HEK293T (cell line): ENCODE measurements at regions not wholly inside any gene's neighbourhood (a gene's known extent, or its start where the extent isn't known, plus 50 kb on each side); places are given as distances from the start of the nearest gene placed in this dataset.

Experiments used
- CTCF ChIA-PET: fragments of 350-600 bp; formaldehyde crosslinking; extraction: SDS; loops from one replicate; lab custom pipeline; 2021; ENCODE audit warnings: antibody characterized with exemption, inconsistent platforms; lab: Yijun Ruan, JAX
- POLR2A ChIA-PET: fragments of 350-600 bp; formaldehyde crosslinking; extraction: SDS; loops from one replicate; lab custom pipeline; 2020; ENCODE audit warnings: antibody characterized with exemption, inconsistent platforms; lab: Yijun Ruan, JAX
- DNase-seq: peaks from one replicate; pipeline ENCODE4 v3.0.0; 2012; ENCODE audit warnings: mixed read lengths; ENCODE audit errors: extremely low spot score
- ARNT ChIP-seq: fragments of 450-650 bp; IDR thresholded peaks from 2 replicates; pipeline ENCODE4 v1.6.1; 2017; ENCODE audit warnings: mild to moderate bottlenecking
- BHLHE40 ChIP-seq: fragments of 450-650 bp; IDR thresholded peaks from 2 replicates; pipeline ENCODE4 v1.6.1; 2016; ENCODE audit warnings: mild to moderate bottlenecking, moderate library complexity, borderline replicate concordance
- CTBP1 ChIP-seq: fragments of 450-650 bp; IDR thresholded peaks from 2 replicates; pipeline ENCODE4 v1.6.1; 2016; ENCODE audit warnings: borderline replicate concordance
- ELF4 ChIP-seq: fragments of 450-650 bp; IDR thresholded peaks from 2 replicates; pipeline ENCODE4 v1.6.1; 2017; ENCODE audit warnings: antibody characterized with exemption
- FOXA1 ChIP-seq: fragments of 450-650 bp; IDR thresholded peaks from 2 replicates; pipeline ENCODE4 v1.6.1; 2016; ENCODE audit warnings: mild to moderate bottlenecking
- FOXK2 ChIP-seq: fragments of 450-650 bp; IDR thresholded peaks from 2 replicates; pipeline ENCODE4 v1.6.1; 2016; ENCODE audit warnings: mild to moderate bottlenecking
- FOXM1 ChIP-seq: fragments of 450-650 bp; IDR thresholded peaks from 2 replicates; pipeline ENCODE4 v1.6.1; 2017; ENCODE audit warnings: mild to moderate bottlenecking, borderline replicate concordance
- HDGF ChIP-seq: fragments of 450-650 bp; IDR thresholded peaks from 2 replicates; pipeline ENCODE4 v1.6.1; 2017; ENCODE audit warnings: antibody characterized with exemption, borderline replicate concordance
- L3MBTL2 ChIP-seq: fragments of 450-650 bp; conservative IDR thresholded peaks from 2 replicates; pipeline ENCODE4 v1.6.1; 2016; ENCODE audit warnings: mild to moderate bottlenecking
- LEF1 ChIP-seq: fragments of 450-650 bp; IDR thresholded peaks from 2 replicates; pipeline ENCODE4 v1.6.1; 2017; ENCODE audit warnings: mild to moderate bottlenecking, borderline replicate concordance
- NFRKB ChIP-seq: fragments of 450-650 bp; IDR thresholded peaks from 2 replicates; pipeline ENCODE4 v1.6.1; 2016; ENCODE audit warnings: mild to moderate bottlenecking, moderate library complexity
- SP1 ChIP-seq: fragments of 450-650 bp; IDR thresholded peaks from 2 replicates; pipeline ENCODE4 v1.6.1; 2017
- SUZ12 ChIP-seq: fragments of 450-650 bp; IDR thresholded peaks from 2 replicates; pipeline ENCODE4 v1.6.1; 2016; ENCODE audit warnings: mild to moderate bottlenecking
- TARDBP ChIP-seq: fragments of 450-650 bp; IDR thresholded peaks from 2 replicates; pipeline ENCODE4 v1.6.1; 2016
- ZNF384 ChIP-seq: fragments of 450-650 bp; IDR thresholded peaks from 2 replicates; pipeline ENCODE4 v1.6.1; 2016
- TF ChIP-seq, protein P1 (sequence below): fragments of 450-650 bp; IDR thresholded peaks from 2 replicates; pipeline ENCODE4 v1.6.1; 2016

DNA sequence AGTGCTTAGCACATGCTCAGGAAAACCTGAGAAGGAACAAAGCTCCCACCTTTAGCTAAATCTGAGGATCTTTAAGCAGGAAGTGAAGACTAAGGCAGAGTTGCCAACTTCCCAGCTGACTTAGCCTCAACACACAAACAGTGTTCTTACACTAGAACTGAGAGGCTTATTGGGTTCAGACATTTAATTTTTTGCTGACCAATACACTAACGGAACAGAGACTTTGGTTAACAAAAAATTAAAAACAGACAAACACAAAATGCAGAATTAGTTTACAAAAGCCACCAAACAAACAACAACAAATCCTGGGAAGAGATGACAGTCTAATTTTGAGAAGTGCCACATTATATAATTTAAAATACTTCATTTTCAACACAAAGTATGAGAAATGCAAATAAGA lies 1123.7 kb upstream of the ATXN7L3B start:
- CTCF ChIA-PET = no interaction called here
- POLR2A ChIA-PET = no interaction called here
- no peak for DNase-seq
- no peak for TF ChIP-seq LEF1
- no peak for TF ChIP-seq ELF4
- no peak for TF ChIP-seq BHLHE40
- no peak for TF ChIP-seq FOXA1

DNA sequence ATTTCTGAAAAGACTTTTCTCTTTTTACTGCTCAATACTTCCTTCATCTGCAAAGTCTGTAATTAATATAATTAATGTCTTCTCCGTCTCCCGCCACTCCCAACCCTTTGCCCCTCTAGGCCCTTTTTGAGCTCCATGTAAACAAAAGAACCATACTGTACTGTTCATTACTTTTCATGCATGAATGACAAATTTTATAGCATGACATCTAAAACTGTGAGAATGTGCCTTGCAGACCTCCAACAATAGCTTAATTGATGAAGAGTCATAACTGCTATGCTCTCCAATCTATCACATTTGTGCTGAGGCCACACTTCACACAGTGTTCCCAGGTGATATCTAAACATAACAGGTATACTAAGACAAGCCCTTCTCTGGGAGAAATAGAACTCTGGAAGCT lies 1122.7 kb upstream of the ATXN7L3B start:
- no peak for TF ChIP-seq LEF1
- no peak for TF ChIP-seq FOXA1
- TF ChIP-seq NFRKB = no peak
- TF ChIP-seq FOXK2 = no peak
- TF ChIP-seq L3MBTL2 = no peak
- TF ChIP-seq TARDBP = no peak
- TF ChIP-seq, protein P1, sequence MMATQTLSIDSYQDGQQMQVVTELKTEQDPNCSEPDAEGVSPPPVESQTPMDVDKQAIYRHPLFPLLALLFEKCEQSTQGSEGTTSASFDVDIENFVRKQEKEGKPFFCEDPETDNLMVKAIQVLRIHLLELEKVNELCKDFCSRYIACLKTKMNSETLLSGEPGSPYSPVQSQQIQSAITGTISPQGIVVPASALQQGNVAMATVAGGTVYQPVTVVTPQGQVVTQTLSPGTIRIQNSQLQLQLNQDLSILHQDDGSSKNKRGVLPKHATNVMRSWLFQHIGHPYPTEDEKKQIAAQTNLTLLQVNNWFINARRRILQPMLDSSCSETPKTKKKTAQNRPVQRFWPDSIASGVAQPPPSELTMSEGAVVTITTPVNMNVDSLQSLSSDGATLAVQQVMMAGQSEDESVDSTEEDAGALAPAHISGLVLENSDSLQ = no peak
- TF ChIP-seq CTBP1 = no peak
- no peak for TF ChIP-seq BHLHE40
- TF ChIP-seq ELF4 = no peak
- TF ChIP-seq ARNT = no peak
- no peak for TF ChIP-seq SUZ12
- TF ChIP-seq FOXM1 = no peak
- no peak for TF ChIP-seq HDGF
- TF ChIP-seq ZNF384 = no peak
- TF ChIP-seq SP1 = no peak
- POLR2A ChIA-PET = no interaction called here
- no peak for DNase-seq
- CTCF ChIA-PET = no interaction called here

DNA sequence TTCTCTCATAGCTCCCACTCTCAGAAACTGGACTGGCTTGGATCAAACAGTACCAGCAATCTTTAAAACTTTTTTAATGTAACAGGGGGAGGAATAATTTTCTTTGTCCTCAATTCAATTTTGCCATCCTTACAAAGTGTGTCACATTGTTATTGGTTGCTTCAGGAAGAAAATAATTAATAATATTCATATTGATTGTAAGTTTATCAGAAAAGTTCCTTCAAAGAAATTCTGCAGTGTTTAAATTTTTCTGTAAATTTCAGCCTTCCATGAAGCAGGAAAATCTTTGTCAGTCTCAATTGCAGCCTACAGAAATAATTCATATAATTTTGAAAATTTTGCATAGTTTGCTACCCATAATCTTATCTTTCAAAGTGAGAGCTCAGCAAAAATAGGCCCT lies 1119.1 kb upstream of the ATXN7L3B start:
- ChIA-PET POLR2A (no interaction called here), CTCF (no interaction called here)
- no peak for TF ChIP-seq TARDBP
- TF ChIP-seq FOXM1 = no peak
- no peak for TF ChIP-seq BHLHE40
- no peak for TF ChIP-seq L3MBTL2
- no peak for TF ChIP-seq SP1
- TF ChIP-seq LEF1 = no peak
- no peak for TF ChIP-seq NFRKB
- no peak for TF ChIP-seq FOXA1
- no peak for TF ChIP-seq CTBP1
- no peak for TF ChIP-seq ELF4
- TF ChIP-seq ARNT = no peak
- TF ChIP-seq, protein P1 = no peak
- TF ChIP-seq SUZ12 = no peak
- no peak for DNase-seq

DNA sequence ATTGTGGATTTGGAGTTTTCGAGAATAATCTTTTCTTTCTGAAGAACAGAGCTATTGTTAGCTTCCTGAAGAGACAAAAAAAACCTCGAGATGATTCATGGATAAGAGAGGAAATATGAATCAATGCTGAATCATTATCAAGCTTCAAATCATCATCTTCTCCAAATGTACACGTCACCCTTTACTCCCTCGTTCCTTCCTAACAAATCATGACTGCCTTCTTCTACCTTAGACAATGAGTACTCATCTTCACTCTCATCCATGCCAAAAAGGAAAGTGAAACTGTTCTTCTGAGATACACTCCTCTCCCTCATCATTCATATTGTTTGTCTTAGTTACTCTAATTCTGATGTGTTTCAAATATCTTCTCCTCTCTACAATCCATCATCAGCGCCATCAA lies 1115.8 kb upstream of the ATXN7L3B start:
- POLR2A ChIA-PET = no interaction called here
- CTCF ChIA-PET = no interaction called here
- TF ChIP-seq CTBP1 = no peak
- no peak for TF ChIP-seq FOXK2
- no peak for TF ChIP-seq ELF4
- TF ChIP-seq, protein P1 = no peak
- TF ChIP-seq SUZ12 = no peak
- TF ChIP-seq BHLHE40 = no peak
- DNase-seq = no peak

DNA sequence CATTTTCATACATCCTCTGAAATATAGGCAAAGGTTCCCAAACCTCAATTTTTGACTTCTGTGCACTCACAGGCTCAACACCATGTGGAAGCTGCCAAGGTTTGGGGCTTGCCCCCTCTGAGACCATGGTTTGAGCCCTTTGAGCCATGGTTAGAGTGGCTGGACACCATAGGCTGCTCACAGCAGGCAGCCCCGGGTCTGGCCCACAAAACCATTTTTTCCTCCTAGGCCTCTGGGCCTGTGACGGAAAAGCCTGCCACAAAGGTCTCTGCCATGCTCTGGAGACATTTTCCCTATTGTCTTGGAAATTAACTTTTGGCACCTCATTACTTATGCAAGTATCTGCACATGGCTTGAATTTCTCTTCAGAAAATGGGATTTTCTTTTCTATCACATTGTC lies 1113.2 kb upstream of the ATXN7L3B start:
- no peak for TF ChIP-seq TARDBP
- TF ChIP-seq FOXA1 = no peak
- TF ChIP-seq BHLHE40 = no peak
- no peak for TF ChIP-seq ARNT
- TF ChIP-seq SUZ12 = no peak
- no peak for TF ChIP-seq HDGF
- no peak for TF ChIP-seq SP1
- TF ChIP-seq FOXK2 = no peak
- TF ChIP-seq L3MBTL2 = no peak
- TF ChIP-seq ZNF384 = no peak
- TF ChIP-seq, protein P1 = no peak
- ChIA-PET POLR2A (no interaction called here), CTCF (no interaction called here)
- DNase-seq = no peak

DNA sequence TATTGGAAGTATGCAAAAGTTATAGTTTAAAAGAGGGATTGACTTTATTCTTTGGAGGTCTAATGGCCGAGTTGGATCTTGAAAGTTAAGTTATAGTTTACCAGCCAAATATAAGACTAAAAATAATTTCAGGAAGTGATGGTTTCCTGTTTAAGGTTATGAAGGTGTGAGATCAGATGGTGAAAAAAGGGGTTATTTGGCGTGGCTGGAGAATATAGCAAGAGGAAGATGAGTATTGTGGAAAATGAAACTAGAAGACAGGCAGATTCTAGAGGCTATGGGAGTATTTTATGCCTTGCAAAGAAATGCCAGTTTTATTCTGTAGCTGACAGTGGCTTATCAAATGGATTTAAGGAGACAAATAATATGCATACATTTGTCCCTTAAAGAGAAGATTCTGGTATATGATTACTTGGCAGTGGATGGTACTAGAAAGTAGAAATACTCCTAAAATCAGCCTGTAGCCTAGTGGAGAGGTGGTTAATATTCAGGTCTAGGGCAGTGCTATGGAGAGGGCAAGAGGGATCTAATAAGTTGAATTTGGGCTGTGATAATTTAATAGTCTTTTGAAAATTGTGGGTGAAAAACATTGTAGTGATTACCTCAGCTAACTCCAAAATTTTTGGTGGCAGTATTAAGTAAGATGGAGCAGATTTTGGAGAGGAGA lies 1091.8 kb upstream of the ATXN7L3B start:
- ChIA-PET CTCF (no interaction called here), POLR2A (no interaction called here)
- TF ChIP-seq FOXM1 (no peak), FOXK2 (no peak), HDGF (no peak), NFRKB (no peak), ZNF384 (no peak), SUZ12 (no peak), CTBP1 (no peak), ELF4 (no peak), SP1 (no peak), L3MBTL2 (no peak), BHLHE40 (no peak), FOXA1 (no peak), TARDBP (no peak)
- TF ChIP-seq, protein P1 = no peak
- DNase-seq = no peak
